ENCODE measurements at regions not wholly inside any gene's neighbourhood (a gene's known extent, or its start where the extent isn't known, plus 50 kb on each side); places are given as distances from the start of the nearest gene placed in this dataset.

- no peak overlapping the region for H3K27ac Mint-ChIP-seq
- no peaks in the 10 kb centered on the region for H3K4me1 ChIP-seq (ENCODE audit: insufficient read depth, low read length)
- H3K36me3 Mint-ChIP-seq: no peaks in the 10 kb centered on the region
- DNase-seq: no peak
- no peak overlapping the region for H3K4me3 Mint-ChIP-seq
- no peak overlapping the region for H3K27ac ChIP-seq (ENCODE audit: low read depth, low read length)
- no peaks in the 10 kb centered on the region for H3K36me3 ChIP-seq (ENCODE audit: insufficient read depth, low read length)
- ChIA-PET CTCF (ENCODE audit: partially characterized antibody) (no interaction called here), POLR2A (ENCODE audit: partially characterized antibody) (no interaction called here)
- H3K27me3 ChIP-seq (ENCODE audit: insufficient read depth, low read length): no peaks in the 10 kb centered on the region
- intact Hi-C loops (cut with micrococcal nuclease): no loop called here
- no peak overlapping the region for H3K4me3 ChIP-seq (ENCODE audit: low read length in 2 of 2)
- H3K4me1 Mint-ChIP-seq: no peaks in the 10 kb centered on the region
- peaks cover 0 to 2% of the 10 kb centered on the region in 2 donors for H3K27me3 Mint-ChIP-seq
- peaks cover 0 to 2% (median 0%) of the 10 kb centered on the region in 8 donors for H3K9me3 Mint-ChIP-seq
- H3K9me3 ChIP-seq (ENCODE audit: control insufficient read depth in 1 of 2, low read length in 2 of 2): no peaks in the 10 kb centered on the region
Measured at GRCh38 chr12:5243014-5243413, 188.9 kb upstream of the NTF3 start.

DNA sequence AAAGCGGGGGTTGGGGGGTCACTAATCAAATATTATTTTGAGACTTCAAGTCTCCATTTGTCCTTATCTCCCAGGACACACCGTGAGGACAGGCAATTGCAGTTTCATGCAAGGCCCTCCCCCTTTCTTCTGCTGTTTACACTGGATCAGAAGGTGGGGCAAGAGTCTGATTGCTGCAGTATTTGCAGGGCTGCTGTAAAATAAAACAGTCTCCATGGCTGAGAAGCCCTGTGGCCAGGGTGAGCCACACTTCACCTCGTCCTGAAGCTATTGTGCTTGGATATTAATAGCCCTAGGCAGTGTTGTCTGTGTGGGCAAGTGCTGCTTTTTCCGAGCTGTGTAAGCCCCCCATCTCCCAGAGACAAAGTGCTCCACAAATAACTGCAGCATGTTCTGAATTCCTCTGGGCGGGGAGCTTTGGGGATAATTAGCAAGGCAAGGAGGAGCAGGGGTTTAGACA, 187.4 kb upstream of the NTF3 start:
- Mint-ChIP-seq H3K27me3 (peaks cover 0 to 2% of the 10 kb centered on the region in 2 donors), H3K4me3 (no peak overlapping the region), H3K27ac (no peak overlapping the region), H3K36me3 (no peaks in the 10 kb centered on the region), H3K9me3 (no peaks in the 10 kb centered on the region), H3K4me1 (no peaks in the 10 kb centered on the region)
- DNase-seq: no peak
- Histone ChIP-seq H3K4me3 (ENCODE audit: low read length in 2 of 2) (no peak overlapping the region), H3K36me3 (ENCODE audit: insufficient read depth, low read length) (no peaks in the 10 kb centered on the region), H3K9me3 (ENCODE audit: control insufficient read depth in 1 of 2, low read length in 2 of 2) (no peaks in the 10 kb centered on the region), H3K27ac (ENCODE audit: low read depth, low read length) (no peak overlapping the region), H3K4me1 (ENCODE audit: insufficient read depth, low read length) (no peaks in the 10 kb centered on the region), H3K27me3 (ENCODE audit: insufficient read depth, low read length) (no peaks in the 10 kb centered on the region)
- ChIA-PET POLR2A (ENCODE audit: partially characterized antibody) (no interaction called here), CTCF (ENCODE audit: partially characterized antibody) (no interaction called here)
- intact Hi-C loops (cut with micrococcal nuclease): no loop called here

DNA sequence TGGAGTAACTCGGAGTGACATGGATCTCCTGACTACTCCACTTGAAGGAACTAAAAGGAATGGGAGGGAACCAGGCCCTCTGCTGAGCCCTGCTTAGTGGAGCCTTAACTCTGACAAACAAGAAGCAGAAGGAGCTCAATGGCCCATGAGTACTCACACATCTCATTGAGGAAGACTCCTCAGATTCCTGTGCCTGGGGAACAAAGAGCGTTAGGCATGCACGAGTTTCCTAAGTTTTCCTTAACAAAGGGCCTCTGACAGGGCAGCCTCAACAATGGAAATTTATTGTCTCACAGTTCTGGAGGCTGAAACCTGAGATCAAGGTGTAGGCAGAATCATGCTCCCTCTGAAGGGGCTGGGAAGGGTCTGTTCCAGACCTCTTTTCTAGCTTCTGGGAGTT, 185.7 kb upstream of the NTF3 start:
- Mint-ChIP-seq H3K27me3 (peaks cover 0 to 2% of the 10 kb centered on the region in 2 donors), H3K4me3 (no peak overlapping the region), H3K4me1 (no peaks in the 10 kb centered on the region), H3K36me3 (no peaks in the 10 kb centered on the region), H3K27ac (no peak overlapping the region), H3K9me3 (no peaks in the 10 kb centered on the region)
- intact Hi-C loops (cut with micrococcal nuclease): no loop called here
- no peak for DNase-seq
- POLR2A ChIA-PET (ENCODE audit: partially characterized antibody): no interaction called here
- CTCF ChIA-PET (ENCODE audit: partially characterized antibody): no interaction called here
- Histone ChIP-seq H3K27ac (ENCODE audit: low read depth, low read length) (no peak overlapping the region), H3K4me3 (ENCODE audit: low read length in 2 of 2) (no peak overlapping the region), H3K9me3 (ENCODE audit: control insufficient read depth in 1 of 2, low read length in 2 of 2) (no peaks in the 10 kb centered on the region), H3K27me3 (ENCODE audit: insufficient read depth, low read length) (no peaks in the 10 kb centered on the region), H3K36me3 (ENCODE audit: insufficient read depth, low read length) (no peaks in the 10 kb centered on the region), H3K4me1 (ENCODE audit: insufficient read depth, low read length) (no peaks in the 10 kb centered on the region)

DNA sequence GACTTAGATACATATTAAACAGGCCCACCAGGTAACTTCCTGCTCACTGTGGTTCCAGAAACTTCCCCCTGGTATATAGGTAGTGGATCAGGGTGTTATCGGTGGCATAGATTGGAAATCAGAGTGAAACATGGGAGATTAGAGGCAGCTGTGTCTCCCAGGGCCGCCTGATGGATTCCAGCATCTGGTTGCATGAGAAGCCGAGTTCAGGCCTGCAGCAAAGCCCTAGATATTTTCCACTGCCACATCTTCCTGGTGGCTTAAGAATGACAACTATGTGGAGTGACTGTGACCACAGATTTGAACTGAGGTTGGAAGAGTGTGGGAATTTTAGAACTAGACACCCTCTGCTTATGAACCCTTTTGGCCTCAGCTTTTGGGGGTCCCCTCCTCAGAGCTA, 184.8 kb upstream of the NTF3 start:
- H3K27me3 Mint-ChIP-seq: peaks cover 0 to 2% of the 10 kb centered on the region in 2 donors
- ChIA-PET POLR2A (ENCODE audit: partially characterized antibody) (no interaction called here), CTCF (ENCODE audit: partially characterized antibody) (no interaction called here)
- no peak for DNase-seq
- Histone ChIP-seq H3K27ac (ENCODE audit: low read depth, low read length) (no peak overlapping the region), H3K36me3 (ENCODE audit: insufficient read depth, low read length) (no peaks in the 10 kb centered on the region), H3K4me3 (ENCODE audit: low read length in 2 of 2) (no peak overlapping the region), H3K4me1 (ENCODE audit: insufficient read depth, low read length) (no peaks in the 10 kb centered on the region), H3K27me3 (ENCODE audit: insufficient read depth, low read length) (no peaks in the 10 kb centered on the region), H3K9me3 (ENCODE audit: control insufficient read depth in 1 of 2, low read length in 2 of 2) (no peaks in the 10 kb centered on the region)
- H3K36me3 Mint-ChIP-seq: no peaks in the 10 kb centered on the region
- no peaks in the 10 kb centered on the region for H3K9me3 Mint-ChIP-seq
- H3K27ac Mint-ChIP-seq: no peak overlapping the region
- H3K4me3 Mint-ChIP-seq: no peak overlapping the region
- intact Hi-C loops (cut with micrococcal nuclease): no loop called here
- no peaks in the 10 kb centered on the region for H3K4me1 Mint-ChIP-seq

DNA sequence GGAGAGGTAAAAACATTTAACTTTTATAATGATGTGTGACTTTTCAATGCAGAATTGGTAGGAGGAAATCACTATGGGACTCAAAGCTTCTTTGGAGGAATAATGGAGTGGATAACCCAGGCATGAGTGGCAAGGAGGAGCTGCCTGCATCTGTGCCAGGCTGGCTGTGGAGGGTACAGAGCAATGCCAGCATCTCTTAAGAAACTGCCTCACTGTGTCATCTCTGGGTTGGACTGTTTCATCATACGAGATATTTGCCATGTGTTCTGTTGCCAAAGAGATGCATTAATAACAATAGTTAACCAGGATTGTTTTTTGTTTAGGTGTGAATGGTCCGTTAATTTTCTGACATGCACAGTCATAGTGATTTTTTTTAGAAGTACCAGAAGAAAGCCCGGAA, 183.7 kb upstream of the NTF3 start:
- Histone ChIP-seq H3K36me3 (ENCODE audit: insufficient read depth, low read length) (no peaks in the 10 kb centered on the region), H3K27me3 (ENCODE audit: insufficient read depth, low read length) (no peaks in the 10 kb centered on the region), H3K9me3 (ENCODE audit: control insufficient read depth in 1 of 2, low read length in 2 of 2) (no peaks in the 10 kb centered on the region), H3K4me1 (ENCODE audit: insufficient read depth, low read length) (no peaks in the 10 kb centered on the region), H3K27ac (ENCODE audit: low read depth, low read length) (no peak overlapping the region), H3K4me3 (ENCODE audit: low read length in 2 of 2) (no peak overlapping the region)
- Mint-ChIP-seq H3K4me3 (no peak overlapping the region), H3K36me3 (no peaks in the 10 kb centered on the region), H3K4me1 (no peaks in the 10 kb centered on the region), H3K27ac (no peak overlapping the region), H3K9me3 (no peaks in the 10 kb centered on the region), H3K27me3 (no peaks in the 10 kb centered on the region)
- DNase-seq: no peak
- ChIA-PET POLR2A (ENCODE audit: partially characterized antibody) (no interaction called here), CTCF (ENCODE audit: partially characterized antibody) (no interaction called here)
- intact Hi-C loops (cut with micrococcal nuclease): no loop called here

- Mint-ChIP-seq H3K36me3 (no peaks in the 10 kb centered on the region), H3K27ac (no peak overlapping the region), H3K27me3 (no peaks in the 10 kb centered on the region), H3K4me3 (no peak overlapping the region), H3K4me1 (no peaks in the 10 kb centered on the region), H3K9me3 (no peaks in the 10 kb centered on the region)
- Histone ChIP-seq H3K9me3 (ENCODE audit: control insufficient read depth in 1 of 2, low read length in 2 of 2) (no peaks in the 10 kb centered on the region), H3K4me3 (ENCODE audit: low read length in 2 of 2) (no peak overlapping the region), H3K4me1 (ENCODE audit: insufficient read depth, low read length) (no peaks in the 10 kb centered on the region), H3K27ac (ENCODE audit: low read depth, low read length) (no peak overlapping the region), H3K27me3 (ENCODE audit: insufficient read depth, low read length) (no peaks in the 10 kb centered on the region), H3K36me3 (ENCODE audit: insufficient read depth, low read length) (no peaks in the 10 kb centered on the region)
- ChIA-PET POLR2A (ENCODE audit: partially characterized antibody) (no interaction called here), CTCF (ENCODE audit: partially characterized antibody) (no interaction called here)
- intact Hi-C loops (cut with micrococcal nuclease): no loop called here
- no peak for DNase-seq
Measured at GRCh38 chr12:5248999-5249526, 182.8 kb upstream of the NTF3 start.

- no peaks in the 10 kb centered on the region for H3K27me3 ChIP-seq (ENCODE audit: insufficient read depth, low read length)
- H3K9me3 Mint-ChIP-seq: no peaks in the 10 kb centered on the region
- no peaks in the 10 kb centered on the region for H3K4me1 ChIP-seq (ENCODE audit: insufficient read depth, low read length)
- CTCF ChIA-PET (ENCODE audit: partially characterized antibody): no interaction called here
- no peak overlapping the region for H3K27ac Mint-ChIP-seq
- POLR2A ChIA-PET (ENCODE audit: partially characterized antibody): no interaction called here
- no peaks in the 10 kb centered on the region for H3K36me3 Mint-ChIP-seq
- no peak overlapping the region for H3K4me3 Mint-ChIP-seq
- H3K9me3 ChIP-seq (ENCODE audit: control insufficient read depth in 1 of 2, low read length in 2 of 2): no peaks in the 10 kb centered on the region
- H3K4me3 ChIP-seq (ENCODE audit: low read length in 2 of 2): no peak overlapping the region
- H3K4me1 Mint-ChIP-seq: no peaks in the 10 kb centered on the region
- DNase-seq: no peak
- H3K36me3 ChIP-seq (ENCODE audit: insufficient read depth, low read length): no peaks in the 10 kb centered on the region
- H3K27me3 Mint-ChIP-seq: peaks cover 0 to 2% of the 10 kb centered on the region in 2 donors
- intact Hi-C loops (cut with micrococcal nuclease): no loop called here
- H3K27ac ChIP-seq (ENCODE audit: low read depth, low read length): no peak overlapping the region
Measured at GRCh38 chr12:5251092-5251491, 180.8 kb upstream of the NTF3 start.

- ChIA-PET POLR2A (ENCODE audit: partially characterized antibody) (no interaction called here), CTCF (ENCODE audit: partially characterized antibody) (no interaction called here)
- Mint-ChIP-seq H3K4me3 (no peak overlapping the region), H3K9me3 (no peaks in the 10 kb centered on the region), H3K36me3 (no peaks in the 10 kb centered on the region), H3K27ac (no peak overlapping the region), H3K4me1 (no peaks in the 10 kb centered on the region), H3K27me3 (peaks cover 0 to 2% of the 10 kb centered on the region in 2 donors)
- Histone ChIP-seq H3K27ac (ENCODE audit: low read depth, low read length) (no peak overlapping the region), H3K36me3 (ENCODE audit: insufficient read depth, low read length) (no peaks in the 10 kb centered on the region), H3K4me1 (ENCODE audit: insufficient read depth, low read length) (no peaks in the 10 kb centered on the region), H3K4me3 (ENCODE audit: low read length in 2 of 2) (no peak overlapping the region), H3K27me3 (ENCODE audit: insufficient read depth, low read length) (no peaks in the 10 kb centered on the region), H3K9me3 (ENCODE audit: control insufficient read depth in 1 of 2, low read length in 2 of 2) (no peaks in the 10 kb centered on the region)
- no peak for DNase-seq
- intact Hi-C loops (cut with micrococcal nuclease): no loop called here
Measured at GRCh38 chr12:5251786-5252185, 180.1 kb upstream of the NTF3 start.

All from CD4-positive, alpha-beta memory T cell (primary cell).